ENCODE measurements at regions not wholly inside any gene's neighbourhood (a gene's known extent, or its start where the extent isn't known, plus 50 kb on each side); places are given as distances from the start of the nearest gene placed in this dataset.
"Not testable (repeated sequence)": the region's sequence is repeated elsewhere in the genome, so short reads cannot be mapped to it uniquely, and the experiment has no call there.

DNA sequence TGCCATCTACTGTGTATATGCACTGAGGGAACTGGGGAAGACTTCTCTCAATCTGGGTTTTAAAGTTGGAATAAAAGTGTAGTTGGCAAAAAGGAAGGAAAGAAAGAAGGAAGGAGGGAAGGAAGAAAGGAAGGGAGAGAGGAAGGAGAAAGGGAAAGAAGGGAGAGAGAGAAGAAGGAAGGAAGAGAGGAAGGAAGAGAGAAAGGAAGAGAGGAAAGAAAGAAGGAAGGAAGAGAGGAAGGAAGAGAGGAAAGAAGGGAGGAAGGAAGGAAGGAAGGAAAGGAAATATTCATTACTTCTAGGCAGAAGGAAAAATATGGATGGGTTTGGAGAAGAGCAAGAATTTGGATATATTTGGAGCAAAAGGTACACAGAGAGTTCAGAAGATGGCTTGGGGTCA lies 343.6 kb upstream of the AUTS2 start:
- DNase-seq (ENCODE audit: low spot score): no peak

DNA sequence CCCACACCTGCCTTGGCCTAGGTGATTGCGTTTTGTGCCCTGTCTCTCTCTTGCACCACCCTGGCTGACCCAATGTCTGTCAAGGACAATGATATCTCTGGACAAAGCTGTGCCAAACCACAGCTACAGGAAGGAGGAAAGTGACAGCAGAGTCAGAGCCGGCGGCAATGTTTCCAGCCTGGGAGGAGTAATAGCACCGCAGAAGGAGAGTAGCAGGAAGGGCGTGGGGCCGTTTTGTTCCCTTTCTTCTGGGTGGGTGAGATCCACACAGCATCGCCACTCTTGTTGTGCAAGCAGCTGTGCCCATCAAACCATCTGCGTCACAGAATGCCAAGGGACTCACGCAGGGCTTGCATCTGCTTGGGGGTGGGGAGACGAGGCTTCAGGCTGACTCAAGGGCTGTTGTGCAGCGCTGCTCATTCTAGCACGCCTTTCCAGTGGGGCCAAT lies 341.6 kb upstream of the AUTS2 start:
- no peak for DNase-seq (ENCODE audit: low spot score)

DNA sequence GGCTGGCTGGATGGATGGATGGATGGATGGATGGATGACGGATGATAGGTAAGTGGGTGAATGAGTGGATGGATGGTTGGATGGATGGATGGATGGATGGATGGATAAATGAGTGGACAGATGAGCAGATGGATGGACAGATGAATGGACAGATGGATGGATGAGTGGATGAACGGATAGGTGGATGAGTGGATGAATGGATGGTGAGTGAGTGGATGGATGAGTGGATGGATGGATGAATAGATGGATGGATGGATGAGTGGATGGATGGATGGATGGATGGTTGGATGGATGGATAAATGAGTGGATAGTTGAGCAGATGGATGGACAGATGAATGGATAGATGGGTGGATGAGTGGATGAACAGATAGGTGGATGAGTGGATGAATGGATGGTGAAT lies 340.7 kb upstream of the AUTS2 start:
- no peak for DNase-seq (ENCODE audit: low spot score)

DNA sequence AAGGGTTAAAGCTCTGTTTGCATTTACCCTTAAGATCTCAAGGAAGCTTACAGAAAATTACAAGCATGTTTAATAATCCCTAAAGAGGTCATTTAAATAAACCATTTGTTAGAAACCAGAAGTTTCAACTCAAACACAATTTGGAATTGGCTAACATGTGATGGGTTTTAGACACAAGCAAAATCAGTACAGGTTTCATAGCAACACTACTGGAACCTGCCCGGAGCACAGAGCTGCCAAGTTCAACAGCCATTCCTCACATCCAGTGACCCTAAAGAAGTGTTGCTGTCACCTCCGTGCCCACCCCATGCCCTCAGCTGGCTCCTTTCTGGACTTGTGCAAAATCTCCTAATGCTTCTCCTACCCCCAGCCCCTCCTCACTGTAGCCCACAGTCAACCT lies 338.8 kb upstream of the AUTS2 start:
- no peak for DNase-seq (ENCODE audit: low spot score)

DNA sequence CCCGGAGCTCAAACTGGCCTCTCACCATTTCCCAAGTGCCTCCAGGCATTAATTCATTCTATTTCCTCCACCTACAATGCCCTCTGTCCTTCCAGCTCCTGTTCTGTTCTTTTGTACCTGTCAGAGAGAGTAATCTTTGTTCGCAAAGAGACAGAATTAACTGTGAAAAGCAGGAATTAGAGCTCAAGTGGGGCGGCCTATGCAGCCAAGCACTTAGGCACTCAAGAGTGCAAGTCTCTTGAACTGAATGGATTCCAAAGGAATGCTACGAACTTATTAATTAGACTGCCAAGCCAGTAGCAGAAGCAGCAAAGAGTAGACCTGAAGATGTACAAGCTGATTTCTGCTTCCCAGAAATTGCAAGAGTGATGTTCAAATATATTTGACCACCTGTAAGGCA lies 338.3 kb upstream of the AUTS2 start:
- DNase-seq (ENCODE audit: low spot score): no peak

DNA sequence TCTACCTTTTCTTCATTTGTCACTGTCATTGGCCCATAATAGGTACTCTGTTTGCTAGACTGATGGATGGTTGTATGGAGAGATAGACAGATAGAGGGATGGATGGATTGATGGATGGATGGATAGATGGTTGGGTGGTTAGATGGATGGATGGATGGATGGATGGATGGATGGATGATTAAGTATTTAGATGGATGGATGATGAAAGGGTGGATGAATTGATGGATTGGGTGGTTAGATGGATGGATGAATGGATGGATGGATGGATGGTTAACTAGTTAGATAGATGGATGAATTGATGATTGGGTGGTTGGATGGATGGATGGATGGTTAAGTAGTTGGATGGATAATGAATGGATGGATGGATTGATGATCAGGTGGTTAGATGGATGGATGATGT lies 334.7 kb upstream of the AUTS2 start:
- no peak for DNase-seq (ENCODE audit: low spot score)

DNA sequence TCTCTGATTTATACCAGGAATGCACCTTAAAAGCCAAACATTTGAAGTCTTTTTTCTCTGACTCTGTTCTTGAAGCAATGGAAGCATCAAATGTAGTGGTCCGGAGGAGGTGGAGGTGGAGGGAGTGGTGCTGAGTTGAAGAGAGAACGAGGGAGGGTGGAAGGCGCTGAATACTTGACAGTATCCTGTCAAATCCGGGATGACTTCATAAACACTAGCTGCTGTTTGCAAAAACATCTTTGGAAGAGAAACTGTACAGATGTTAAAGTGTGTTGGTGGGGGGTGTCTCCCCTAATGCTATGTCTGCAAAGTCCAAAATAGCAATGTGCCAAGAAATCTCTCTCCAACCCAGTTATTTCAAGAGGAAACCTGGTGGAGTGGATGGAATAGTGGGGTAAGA lies 328.5 kb upstream of the AUTS2 start:
- no peak for DNase-seq (ENCODE audit: low spot score)

DNA sequence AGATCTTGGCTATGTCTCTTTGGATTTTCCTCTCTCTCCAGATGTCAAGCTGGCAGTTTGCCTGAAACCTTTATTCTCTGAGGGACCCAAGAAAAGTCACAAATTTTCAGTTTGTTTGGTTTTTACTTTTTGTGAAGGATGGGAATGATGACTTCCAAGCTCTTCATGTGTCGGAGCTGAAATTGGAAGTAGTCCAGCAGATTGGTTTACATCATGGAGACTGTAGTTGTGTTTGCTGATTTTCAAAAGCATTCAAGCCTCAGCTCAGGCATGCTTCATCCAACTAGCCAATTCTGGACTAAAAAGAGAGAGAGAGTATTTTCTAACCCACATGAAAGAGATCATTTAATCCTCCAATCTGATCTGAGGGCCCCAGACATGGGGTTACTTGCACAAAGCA lies 326.2 kb upstream of the AUTS2 start:
- DNase-seq (ENCODE audit: low spot score): no peak

DNA sequence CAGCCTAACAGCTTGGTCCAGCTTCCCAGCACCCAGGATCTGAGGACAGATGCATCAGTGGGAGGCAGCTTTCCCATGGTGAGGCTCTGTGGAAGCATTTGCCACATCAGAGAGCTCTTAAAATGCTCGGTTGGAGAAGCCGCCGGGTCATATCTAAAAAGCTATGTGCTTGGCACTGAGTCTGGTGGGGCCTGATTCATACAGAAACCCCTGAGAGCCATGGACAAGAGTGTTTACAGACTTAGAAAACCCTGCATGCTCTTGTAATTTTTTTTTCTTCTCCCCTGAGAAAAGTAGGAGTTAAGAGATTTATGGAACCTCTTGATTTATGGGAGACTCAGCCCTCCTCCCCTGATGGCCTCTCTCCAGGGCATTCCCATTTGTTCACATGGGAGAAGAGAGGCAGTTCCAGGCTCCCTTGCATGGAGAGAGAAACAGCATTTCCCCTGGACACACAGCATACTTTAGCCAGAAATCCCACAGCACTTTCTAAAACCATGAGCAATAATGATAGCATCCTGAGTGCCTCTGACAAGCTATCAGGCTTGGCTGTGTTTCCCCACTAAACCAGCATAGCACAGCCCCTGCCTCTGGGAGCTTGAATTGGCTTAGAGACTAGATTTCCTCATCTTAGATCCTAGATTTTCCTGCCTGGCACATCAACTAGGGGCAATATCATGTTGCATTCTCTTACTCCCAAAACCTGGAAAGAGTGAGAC lies 322.1 kb upstream of the AUTS2 start:
- no peak for DNase-seq (ENCODE audit: low spot score)

DNA sequence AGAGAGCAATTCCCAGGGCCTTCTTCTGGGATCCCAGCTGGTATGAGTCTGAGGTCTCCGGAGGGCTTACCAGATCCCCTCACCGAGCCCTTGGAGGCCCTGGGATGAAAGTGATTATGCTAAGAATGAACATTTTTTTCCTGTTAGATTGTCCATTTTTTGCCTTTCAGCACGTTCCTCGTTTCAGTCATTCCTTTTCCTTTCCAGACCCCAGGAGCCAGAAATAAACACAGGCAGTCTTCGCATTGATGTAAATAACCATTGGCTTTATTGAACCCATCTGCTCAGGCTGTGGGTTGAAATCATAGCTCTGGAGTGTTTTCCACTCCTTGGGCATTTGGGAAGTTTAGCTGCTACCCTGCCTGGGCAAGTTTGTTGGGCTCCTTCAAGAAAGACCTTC lies 320.9 kb upstream of the AUTS2 start:
- no peak for DNase-seq (ENCODE audit: low spot score)

DNA sequence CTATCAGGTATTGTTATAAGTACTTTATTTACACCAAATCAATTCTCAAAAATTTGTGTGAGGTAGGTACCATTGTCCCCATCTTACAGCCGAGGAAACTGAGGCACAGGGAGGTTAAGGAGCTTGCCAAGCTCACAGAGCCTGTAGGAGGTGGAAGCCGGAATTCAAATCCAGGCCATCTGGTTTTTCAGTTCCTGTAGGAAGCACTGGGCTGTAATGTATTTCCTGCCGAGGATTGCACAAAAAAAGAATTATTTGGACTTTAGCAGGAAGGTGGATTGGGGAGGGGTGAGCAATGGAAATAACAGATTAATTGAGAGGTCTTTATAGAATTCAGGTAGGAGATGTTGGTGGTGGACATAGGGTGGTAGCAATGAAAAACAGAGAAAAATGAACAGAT lies 315.3 kb upstream of the AUTS2 start:
- DNase-seq (ENCODE audit: low spot score): no peak

DNA sequence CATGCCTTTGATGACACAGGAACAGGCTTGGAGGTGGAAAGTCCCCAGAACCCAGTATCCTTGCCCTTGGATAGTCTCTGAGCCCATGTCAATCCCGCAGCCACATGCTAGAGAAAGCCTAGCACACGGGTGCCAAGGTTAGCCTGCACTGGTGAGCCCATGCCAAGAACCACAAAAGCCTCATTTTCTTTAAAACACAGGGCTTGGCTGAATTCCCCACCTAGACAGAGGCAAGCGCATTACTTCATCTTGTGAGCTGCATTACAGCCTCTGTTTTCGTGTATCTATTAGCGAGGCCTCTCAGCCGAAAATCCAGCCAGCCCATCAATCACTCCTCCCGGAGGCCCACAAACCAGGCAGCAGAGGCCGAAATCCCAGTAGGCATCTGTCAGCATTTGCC lies 314.9 kb upstream of the AUTS2 start:
- DNase-seq (ENCODE audit: low spot score): no peak

DNA sequence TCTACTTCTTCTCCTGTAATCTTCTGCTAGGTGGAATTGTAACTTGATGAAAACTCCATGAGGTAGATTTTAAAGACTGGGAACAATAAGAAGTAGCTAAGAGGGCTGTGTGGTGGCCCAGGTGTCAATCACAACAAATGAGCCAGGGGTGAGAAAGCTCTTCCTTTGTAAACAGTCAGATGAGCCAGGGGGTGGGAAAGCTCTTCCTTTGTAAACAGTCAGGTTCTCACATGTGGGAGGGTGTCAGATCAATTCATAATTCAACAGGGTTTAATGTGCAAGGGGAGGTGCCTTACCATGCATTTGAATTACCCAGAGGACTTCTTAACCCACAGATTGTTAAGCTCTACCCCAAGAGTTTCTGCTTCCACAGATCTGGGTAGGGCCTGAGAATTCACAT lies 312.4 kb upstream of the AUTS2 start:
- DNase-seq (ENCODE audit: low spot score): no peak

DNA sequence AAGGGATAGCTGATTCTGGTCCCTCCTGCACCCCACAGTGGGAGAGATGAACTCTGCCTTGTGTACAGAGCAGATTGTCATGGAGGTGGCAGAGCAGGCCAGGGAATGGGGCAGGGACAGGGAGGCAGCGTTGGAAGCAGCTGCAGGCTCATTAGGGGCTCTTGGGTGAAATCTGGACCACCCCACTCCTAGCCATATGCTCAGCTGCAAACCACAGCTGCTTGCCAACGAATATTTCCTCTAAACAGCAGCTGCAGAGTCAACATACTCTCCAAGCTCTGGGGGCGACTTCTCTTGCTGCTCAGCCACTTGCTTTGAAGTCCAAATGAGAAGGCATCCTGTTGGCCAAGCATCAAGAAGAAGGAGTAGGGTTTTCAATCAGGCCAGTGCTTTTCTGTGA lies 302.3 kb upstream of the AUTS2 start:
- no peak for DNase-seq (ENCODE audit: low spot score)

DNA sequence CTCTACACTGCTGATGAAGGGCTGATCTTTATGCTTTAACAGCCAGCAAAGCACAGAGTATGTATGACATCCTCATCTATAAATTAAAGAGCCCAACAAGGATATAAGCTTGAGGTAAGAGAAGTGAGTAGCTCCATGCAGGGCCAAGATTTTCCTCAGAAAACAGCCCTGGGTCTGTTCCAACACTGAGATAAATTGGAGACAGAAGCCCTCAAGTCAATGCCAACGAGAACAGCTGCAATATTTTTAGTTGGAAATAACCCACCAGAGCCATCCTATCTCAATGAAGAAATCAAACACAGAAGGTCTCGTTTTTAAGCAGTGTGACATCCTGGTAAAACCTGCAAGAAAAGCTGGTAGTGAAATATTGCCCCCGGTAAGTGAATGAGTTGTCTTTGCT lies 297.0 kb upstream of the AUTS2 start:
- DNase-seq (ENCODE audit: low spot score): no peak

DNA sequence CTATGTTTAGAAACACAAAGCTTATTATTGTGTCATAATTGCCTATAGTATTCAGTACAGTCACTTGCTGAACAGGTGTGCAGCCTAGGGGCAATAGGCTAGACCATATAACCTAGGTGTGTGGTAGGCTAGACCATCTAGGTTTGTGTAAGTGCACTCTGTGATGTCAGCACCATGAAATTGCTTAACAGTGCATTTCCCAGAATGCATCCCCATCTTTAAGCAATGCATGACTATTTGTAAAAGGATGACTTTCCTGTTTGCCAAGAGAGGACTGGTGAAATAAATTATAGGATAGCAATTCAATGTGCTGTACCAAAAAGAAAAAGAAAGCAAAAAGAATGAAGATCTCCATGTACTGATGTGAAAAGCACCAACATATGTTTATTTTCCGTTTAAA lies 288.7 kb upstream of the AUTS2 start:
- no peak for DNase-seq (ENCODE audit: low spot score)

DNA sequence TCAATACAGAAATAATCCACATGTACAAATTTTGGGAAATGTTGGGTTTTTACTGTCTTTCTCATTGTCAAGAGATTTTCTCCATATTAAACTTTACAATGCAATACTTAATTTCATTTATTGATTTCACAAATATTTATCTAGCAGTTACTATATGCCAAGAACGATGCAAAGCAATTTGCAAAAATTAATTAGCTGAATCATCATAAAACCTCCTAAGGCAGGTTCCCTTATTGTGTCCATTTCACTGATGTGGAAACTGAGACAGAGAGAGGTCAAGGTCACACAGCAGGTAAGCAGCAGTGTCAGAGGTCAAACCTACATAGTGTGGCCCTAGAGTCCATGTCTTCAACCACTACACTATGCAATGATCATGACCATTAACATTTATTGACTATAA lies 286.8 kb upstream of the AUTS2 start:
- no peak for DNase-seq (ENCODE audit: low spot score)

DNA sequence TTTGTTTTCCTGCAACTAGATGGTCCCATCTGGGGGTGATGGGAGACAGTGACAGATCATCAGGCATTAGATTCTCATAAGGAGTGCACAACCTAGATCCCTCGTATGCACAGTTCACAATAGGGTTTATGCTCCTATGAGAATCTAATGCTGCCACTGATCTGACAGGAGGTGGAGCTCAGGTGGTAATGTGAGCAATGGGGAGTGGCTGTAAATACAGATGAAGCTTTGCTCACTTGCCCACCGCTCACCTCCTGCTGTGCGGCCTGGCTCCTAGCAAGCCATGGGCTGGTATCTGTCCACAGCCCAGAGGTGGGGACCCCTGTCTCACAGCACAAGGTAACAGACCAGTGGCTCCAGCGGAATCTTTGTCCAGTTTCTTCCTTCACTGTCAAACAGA lies 284.4 kb upstream of the AUTS2 start:
- DNase-seq (ENCODE audit: low spot score): not testable (repeated sequence)

DNA sequence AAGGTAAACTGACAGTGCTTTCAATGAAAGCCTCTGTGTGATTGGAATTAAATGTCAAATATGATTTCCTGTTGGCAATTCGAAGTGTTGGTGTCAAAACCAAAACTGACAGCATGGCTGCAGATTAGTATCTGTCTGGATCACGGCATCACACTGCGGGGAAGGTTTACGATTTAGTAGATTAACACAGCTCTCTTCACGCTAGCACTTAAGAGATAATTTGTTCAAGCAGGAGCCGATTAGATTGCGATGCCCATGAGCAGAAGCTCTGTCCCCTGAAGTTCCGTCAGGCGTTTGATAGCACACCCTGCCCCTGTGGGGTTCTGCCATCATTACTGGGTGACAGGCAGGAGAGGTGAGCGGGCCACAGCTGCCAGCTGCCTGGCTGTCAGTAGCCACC lies 279.5 kb upstream of the AUTS2 start:
- no peak for DNase-seq (ENCODE audit: low spot score)

DNA sequence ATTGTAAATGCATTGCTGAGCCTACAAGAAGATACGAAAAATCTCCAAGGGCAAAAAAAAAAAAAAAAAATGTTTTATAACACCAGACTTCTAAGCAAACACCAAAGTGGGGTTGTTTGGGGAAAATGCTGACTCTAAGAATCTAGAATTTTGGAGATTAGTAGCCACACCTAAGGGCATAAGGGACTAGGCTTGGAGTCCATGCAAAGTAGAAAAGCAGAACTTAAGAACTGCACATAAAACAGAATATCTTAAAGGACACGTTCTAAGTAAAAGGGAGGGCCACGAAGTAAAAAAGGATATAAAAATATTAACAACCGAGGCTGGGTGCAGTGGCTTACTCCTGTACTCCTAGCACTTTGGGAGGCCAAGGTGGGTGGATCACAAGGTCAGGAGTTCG lies 269.8 kb upstream of the AUTS2 start:
- DNase-seq (ENCODE audit: low spot score): no peak

DNA sequence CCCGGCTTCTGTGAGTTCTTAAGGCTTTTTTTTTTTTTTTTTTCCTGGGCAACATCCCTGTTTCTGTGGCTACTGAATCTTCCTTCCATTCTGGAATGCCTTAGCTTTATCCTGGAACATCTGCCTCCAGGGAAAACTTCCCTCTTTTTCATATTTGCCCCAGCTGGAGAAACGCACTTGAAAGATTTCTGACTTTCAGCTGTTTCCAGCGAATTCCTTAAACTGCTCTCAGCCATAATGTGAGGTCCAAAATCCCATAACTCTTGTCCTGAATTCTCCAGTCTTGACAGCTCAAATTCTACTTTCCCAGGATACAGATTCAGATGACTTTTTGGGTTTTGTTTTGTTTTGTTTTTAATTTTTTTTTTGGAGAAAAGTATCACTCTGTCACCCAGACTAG lies 263.6 kb upstream of the AUTS2 start:
- no peak for DNase-seq (ENCODE audit: low spot score)

DNA sequence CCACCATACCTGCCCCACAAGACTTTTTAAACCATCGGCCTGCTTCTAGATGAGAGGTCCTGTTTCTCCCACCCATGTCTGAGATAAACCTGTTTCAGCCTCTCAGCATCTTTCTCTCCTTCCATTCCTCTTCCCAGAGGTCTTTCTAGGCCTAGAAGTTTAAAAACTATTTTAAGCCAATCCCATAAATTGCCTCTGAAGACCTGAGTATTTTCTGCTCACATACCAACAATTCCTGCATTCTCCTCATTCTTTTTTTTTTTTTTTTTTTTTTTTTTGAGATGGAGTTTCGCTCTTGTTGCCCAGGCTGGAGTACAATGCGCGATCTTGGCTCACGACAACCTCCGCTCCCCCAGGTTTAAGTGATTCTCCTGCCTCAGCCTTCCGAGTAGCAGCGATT lies 262.9 kb upstream of the AUTS2 start:
- DNase-seq (ENCODE audit: low spot score): no peak

DNA sequence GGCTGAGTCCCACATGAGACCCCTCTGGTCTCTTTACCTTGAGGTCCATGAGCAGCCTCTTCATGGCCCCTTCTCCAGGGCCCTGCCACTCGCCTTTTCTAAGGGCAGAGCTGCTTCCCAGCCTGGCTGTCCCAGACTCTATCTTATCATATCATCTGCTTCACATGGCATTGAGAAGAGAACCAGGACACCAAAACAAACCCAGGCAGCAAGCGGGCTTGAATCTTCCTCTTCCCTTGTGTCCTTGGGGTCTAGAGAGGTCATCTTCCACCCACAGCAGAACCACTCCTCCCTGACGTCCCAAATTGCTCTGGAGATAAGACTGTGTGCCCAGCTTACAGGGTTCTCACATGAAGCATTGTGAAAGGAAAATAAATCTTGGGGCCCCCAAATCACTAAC lies 261.3 kb upstream of the AUTS2 start:
- no peak for DNase-seq (ENCODE audit: low spot score)

DNA sequence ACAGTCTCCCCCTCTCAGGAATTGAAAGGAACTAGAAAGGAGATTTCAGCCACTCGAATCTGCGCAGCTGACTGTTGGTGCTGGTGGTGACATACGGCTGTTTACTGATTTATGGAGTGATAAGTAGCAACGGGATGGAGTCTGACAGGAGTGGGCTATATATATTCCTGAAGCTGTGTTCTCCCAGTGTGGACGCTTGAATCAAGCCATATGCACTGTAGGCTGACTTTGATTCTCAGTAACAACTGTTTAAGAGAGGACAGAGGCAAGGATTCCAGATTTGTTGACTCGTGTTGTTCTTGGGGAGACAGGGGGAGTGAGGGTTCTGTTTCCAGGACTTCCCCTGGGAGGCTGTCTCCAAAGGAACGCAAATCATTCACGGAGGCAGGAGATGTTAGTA lies 260.1 kb upstream of the AUTS2 start:
- no peak for DNase-seq (ENCODE audit: low spot score)

All from mesenteric fat pad (tissue), 1 donor.